ENCODE measurements at regions not wholly inside any gene's neighbourhood (a gene's known extent, or its start where the extent isn't known, plus 50 kb on each side); places are given as distances from the start of the nearest gene placed in this dataset.

GRCh38 chr18:75880266-75880665, 452.8 kb upstream of the SMIM21 start:
- H3K4me3 ChIP-seq (ENCODE audit: insufficient read depth, low read depth, low read length), result no peak overlapping the region
- no peaks in the 10 kb centered on the region for H3K36me3 ChIP-seq (replicated peaks; ENCODE audit: control insufficient read depth, insufficient read depth, low read length)
- no peak for DNase-seq
- H3K27me3 ChIP-seq (ENCODE audit: control insufficient read depth, insufficient read depth, low read length), result no peaks in the 10 kb centered on the region

DNA sequence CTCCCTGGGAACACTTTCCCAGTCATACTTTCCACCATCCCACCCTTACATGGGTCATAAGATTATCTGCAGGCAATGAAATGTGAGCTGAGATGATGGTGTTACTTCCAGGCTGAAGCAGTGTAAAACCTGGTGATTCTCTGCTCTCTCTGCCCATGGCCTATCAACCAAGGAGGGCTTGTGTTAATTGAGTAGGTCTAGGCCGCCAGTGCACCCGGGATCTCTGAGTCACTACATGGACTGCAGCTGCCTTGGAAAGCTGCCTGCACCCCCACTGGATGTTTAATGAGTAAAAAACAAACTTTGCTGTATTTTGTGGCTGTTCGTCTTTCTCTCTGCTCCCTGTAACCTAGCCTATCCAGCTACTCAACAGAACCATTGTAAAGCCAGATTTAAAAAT, 451.7 kb upstream of the SMIM21 start:
- H3K27me3 ChIP-seq (ENCODE audit: control insufficient read depth, insufficient read depth, low read length), result no peaks in the 10 kb centered on the region
- no peak overlapping the region for H3K4me3 ChIP-seq (ENCODE audit: insufficient read depth, low read depth, low read length)
- H3K36me3 ChIP-seq (replicated peaks; ENCODE audit: control insufficient read depth, insufficient read depth, low read length), result no peaks in the 10 kb centered on the region
- DNase-seq, result no peak

- H3K36me3 ChIP-seq (replicated peaks; ENCODE audit: control insufficient read depth, insufficient read depth, low read length), result no peaks in the 10 kb centered on the region
- no peak for DNase-seq
- no peaks in the 10 kb centered on the region for H3K27me3 ChIP-seq (ENCODE audit: control insufficient read depth, insufficient read depth, low read length)
Observed at GRCh38 chr18:75875559-75875958, 448.1 kb upstream of the SMIM21 start.

GRCh38 chr18:75874401-75875089, 447.0 kb upstream of the SMIM21 start:
- H3K27me3 ChIP-seq (ENCODE audit: control insufficient read depth, insufficient read depth, low read length), result no peaks in the 10 kb centered on the region
- no peak overlapping the region for H3K4me3 ChIP-seq (ENCODE audit: insufficient read depth, low read depth, low read length)
- DNase-seq, result no peak
- H3K36me3 ChIP-seq (replicated peaks; ENCODE audit: control insufficient read depth, insufficient read depth, low read length), result no peaks in the 10 kb centered on the region

More at GRCh38 chr18:75875559-75875958, 448.1 kb upstream of the SMIM21 start:
- no peak overlapping the region for H3K4me3 ChIP-seq (ENCODE audit: insufficient read depth, low read depth, low read length)

- no peaks in the 10 kb centered on the region for H3K27me3 ChIP-seq (ENCODE audit: control insufficient read depth, insufficient read depth, low read length)
- H3K4me3 ChIP-seq (ENCODE audit: insufficient read depth, low read depth, low read length), result no peak overlapping the region
- DNase-seq, result no peak
- H3K36me3 ChIP-seq (replicated peaks; ENCODE audit: control insufficient read depth, insufficient read depth, low read length), result no peaks in the 10 kb centered on the region
Observed at GRCh38 chr18:75871596-75871995, 444.1 kb upstream of the SMIM21 start.

DNA sequence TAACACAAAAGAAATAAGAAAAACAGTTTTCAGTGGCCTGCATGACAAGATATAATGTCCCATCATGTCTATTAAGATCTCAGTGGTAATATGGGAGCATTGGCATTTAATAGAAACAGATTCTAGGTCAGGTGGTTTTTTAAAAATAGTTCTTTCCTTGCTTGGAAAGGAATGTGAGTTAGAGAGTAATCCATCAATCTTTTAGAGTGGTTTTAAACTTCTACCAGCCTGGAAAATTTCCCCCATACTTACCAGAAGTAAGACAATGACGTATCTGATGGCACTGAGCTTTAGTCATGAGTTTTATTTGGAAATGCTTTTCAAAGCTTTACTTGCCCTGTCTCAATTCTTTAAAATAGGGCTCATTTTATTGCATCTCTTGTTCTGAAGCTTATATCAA, 441.7 kb upstream of the SMIM21 start:
- H3K27me3 ChIP-seq (ENCODE audit: control insufficient read depth, insufficient read depth, low read length), result no peaks in the 10 kb centered on the region
- DNase-seq, result no peak

DNA sequence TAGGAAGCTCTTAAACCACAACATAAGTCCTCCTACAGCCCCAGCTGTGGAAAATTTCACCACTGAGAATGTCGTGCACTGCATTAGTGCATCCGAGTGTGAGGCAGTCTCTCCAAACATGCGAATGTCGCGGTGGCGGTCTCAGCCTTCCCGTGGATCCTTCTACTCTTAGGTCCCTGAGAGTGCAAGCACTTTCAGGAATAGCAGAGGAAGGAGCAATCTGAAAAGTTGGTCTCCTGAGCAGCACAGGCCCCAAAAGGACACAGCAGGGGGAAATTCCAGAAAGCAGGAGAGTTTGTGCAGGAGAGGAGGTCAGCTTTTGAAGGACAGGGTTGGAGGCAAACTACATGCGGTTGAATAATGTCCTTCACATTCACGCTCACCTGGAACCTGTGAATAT, 440.5 kb upstream of the SMIM21 start:
- H3K36me3 ChIP-seq (replicated peaks; ENCODE audit: control insufficient read depth, insufficient read depth, low read length), result no peaks in the 10 kb centered on the region
- no peaks in the 10 kb centered on the region for H3K27me3 ChIP-seq (ENCODE audit: control insufficient read depth, insufficient read depth, low read length)
- peak; percentile 35 for DNase-seq
- H3K4me3 ChIP-seq (ENCODE audit: insufficient read depth, low read depth, low read length), result no peak overlapping the region

More for the DNA sequence above, 441.7 kb upstream of the SMIM21 start:
- no peaks in the 10 kb centered on the region for H3K36me3 ChIP-seq (replicated peaks; ENCODE audit: control insufficient read depth, insufficient read depth, low read length)
- no peak overlapping the region for H3K4me3 ChIP-seq (ENCODE audit: insufficient read depth, low read depth, low read length)

DNA sequence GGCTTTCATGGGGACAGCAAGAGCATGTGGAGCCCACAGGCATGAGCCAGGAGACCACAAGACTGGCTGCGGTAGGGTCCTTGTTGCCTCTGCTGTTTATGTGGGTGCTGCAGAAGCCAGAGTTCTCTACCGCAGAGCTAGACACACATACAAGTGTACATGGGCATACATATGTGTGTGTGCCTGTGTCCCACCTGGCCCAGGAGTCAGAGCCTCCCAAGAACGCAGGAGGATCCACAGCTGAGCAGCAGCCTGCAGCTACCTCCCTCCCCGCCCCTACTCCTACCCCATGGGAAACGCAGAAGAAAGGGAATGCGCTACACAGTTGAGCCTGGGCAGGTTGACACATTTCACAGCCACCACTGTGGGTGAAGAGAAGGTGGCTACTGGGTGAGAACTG, 438.1 kb upstream of the SMIM21 start:
- peak; percentile 1 for DNase-seq

DNA sequence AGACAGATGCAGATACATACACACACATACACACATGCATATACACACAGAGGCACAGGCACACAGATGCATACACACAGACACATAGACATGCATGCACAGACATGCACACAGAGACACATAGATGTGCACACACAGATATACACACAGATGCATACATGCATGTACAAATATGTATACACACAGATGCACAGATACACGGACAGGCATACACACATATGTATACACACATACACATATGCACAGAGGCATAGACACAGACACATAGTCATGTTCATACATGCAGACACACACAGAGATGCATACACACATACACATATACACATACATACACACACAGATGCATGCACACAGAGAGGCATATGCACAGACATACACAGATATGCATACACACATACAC, 437.3 kb upstream of the SMIM21 start:
- H3K27me3 ChIP-seq (ENCODE audit: control insufficient read depth, insufficient read depth, low read length), result no peaks in the 10 kb centered on the region
- H3K4me3 ChIP-seq (ENCODE audit: insufficient read depth, low read depth, low read length), result no peak overlapping the region
- no peak for DNase-seq
- H3K36me3 ChIP-seq (replicated peaks; ENCODE audit: control insufficient read depth, insufficient read depth, low read length), result no peaks in the 10 kb centered on the region

More for the DNA sequence above, 438.1 kb upstream of the SMIM21 start:
- H3K36me3 ChIP-seq (replicated peaks; ENCODE audit: control insufficient read depth, insufficient read depth, low read length), result no peaks in the 10 kb centered on the region
- no peaks in the 10 kb centered on the region for H3K27me3 ChIP-seq (ENCODE audit: control insufficient read depth, insufficient read depth, low read length)
- H3K4me3 ChIP-seq (ENCODE audit: insufficient read depth, low read depth, low read length), result no peak overlapping the region

DNA sequence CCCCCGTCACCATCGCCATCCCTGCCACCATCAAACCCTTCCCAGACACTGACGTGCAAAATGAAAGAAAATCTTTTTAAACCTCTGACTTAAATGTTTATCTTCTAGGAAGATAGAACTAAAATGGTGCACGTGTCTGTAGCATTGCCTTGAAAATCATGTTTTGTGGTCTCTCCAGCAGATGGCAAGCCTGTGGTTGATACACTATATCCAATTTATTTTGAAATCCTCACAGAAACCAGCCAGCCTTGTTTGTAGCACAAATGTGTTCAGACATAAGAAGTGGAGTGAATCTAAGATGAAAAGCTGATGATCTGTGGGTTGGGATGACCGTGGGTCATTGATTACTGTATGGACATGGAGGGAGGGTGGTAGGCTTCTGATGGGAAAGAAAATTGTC, 436.2 kb upstream of the SMIM21 start:
- no peaks in the 10 kb centered on the region for H3K36me3 ChIP-seq (replicated peaks; ENCODE audit: control insufficient read depth, insufficient read depth, low read length)
- H3K4me3 ChIP-seq (ENCODE audit: insufficient read depth, low read depth, low read length), result no peak overlapping the region
- DNase-seq, result peak; percentile 1
- no peaks in the 10 kb centered on the region for H3K27me3 ChIP-seq (ENCODE audit: control insufficient read depth, insufficient read depth, low read length)

DNA sequence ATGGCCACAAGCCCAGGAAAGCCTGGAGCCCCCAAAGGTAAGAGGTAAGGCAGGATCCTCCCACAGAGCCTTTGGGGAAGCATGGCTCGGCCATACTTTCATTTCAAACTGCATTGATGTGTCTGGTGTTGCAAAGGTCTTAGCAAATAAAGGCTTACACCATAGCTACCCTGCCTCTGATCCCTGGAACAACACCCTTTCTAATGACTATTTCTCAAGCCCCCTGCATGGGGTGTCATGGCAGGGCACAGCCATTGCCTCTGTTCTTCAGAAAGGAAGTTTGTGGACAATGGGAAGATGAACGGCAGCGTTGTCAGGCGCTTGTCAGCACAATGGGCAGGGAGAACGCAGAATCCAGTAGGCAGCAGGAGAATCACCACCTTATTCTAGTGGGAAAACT, 435.0 kb upstream of the SMIM21 start:
- no peaks in the 10 kb centered on the region for H3K36me3 ChIP-seq (replicated peaks; ENCODE audit: control insufficient read depth, insufficient read depth, low read length)
- H3K27me3 ChIP-seq (ENCODE audit: control insufficient read depth, insufficient read depth, low read length), result no peaks in the 10 kb centered on the region
- no peak for DNase-seq
- H3K4me3 ChIP-seq (ENCODE audit: insufficient read depth, low read depth, low read length), result no peak overlapping the region

- H3K36me3 ChIP-seq (replicated peaks; ENCODE audit: control insufficient read depth, insufficient read depth, low read length), result no peaks in the 10 kb centered on the region
- H3K27me3 ChIP-seq (ENCODE audit: control insufficient read depth, insufficient read depth, low read length), result no peaks in the 10 kb centered on the region
- peak; percentile 5 for DNase-seq
- H3K4me3 ChIP-seq (ENCODE audit: insufficient read depth, low read depth, low read length), result no peak overlapping the region
Observed at GRCh38 chr18:75860166-75860565, 432.7 kb upstream of the SMIM21 start.

- DNase-seq, result peak; percentile 7
- H3K4me3 ChIP-seq (ENCODE audit: insufficient read depth, low read depth, low read length), result no peak overlapping the region
Observed at GRCh38 chr18:75859533-75859932, 432.0 kb upstream of the SMIM21 start.

DNA sequence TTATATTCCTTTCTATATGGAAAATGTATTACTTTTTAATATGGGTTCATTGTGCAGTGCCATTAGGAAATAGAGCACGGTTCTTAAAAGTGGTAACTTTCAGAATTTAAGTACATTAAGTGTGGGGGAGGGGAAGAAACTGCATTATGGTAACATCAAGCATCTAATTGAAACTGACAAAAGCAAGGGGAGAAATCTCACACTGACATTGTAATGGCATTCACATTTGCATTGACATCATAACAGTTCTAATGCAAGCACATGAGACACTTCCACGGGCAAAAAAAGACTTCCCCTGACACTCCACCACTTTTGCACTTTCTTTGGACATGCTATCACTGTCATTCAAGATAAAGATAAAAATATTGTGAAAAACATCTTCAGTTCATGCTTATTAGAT, 431.3 kb upstream of the SMIM21 start:
- DNase-seq, result peak; percentile 7
- no peak overlapping the region for H3K4me3 ChIP-seq (ENCODE audit: insufficient read depth, low read depth, low read length)
- no peaks in the 10 kb centered on the region for H3K27me3 ChIP-seq (ENCODE audit: control insufficient read depth, insufficient read depth, low read length)
- H3K36me3 ChIP-seq (replicated peaks; ENCODE audit: control insufficient read depth, insufficient read depth, low read length), result no peaks in the 10 kb centered on the region

More at GRCh38 chr18:75859533-75859932, 432.0 kb upstream of the SMIM21 start:
- no peaks in the 10 kb centered on the region for H3K36me3 ChIP-seq (replicated peaks; ENCODE audit: control insufficient read depth, insufficient read depth, low read length)
- H3K27me3 ChIP-seq (ENCODE audit: control insufficient read depth, insufficient read depth, low read length), result no peaks in the 10 kb centered on the region

DNA sequence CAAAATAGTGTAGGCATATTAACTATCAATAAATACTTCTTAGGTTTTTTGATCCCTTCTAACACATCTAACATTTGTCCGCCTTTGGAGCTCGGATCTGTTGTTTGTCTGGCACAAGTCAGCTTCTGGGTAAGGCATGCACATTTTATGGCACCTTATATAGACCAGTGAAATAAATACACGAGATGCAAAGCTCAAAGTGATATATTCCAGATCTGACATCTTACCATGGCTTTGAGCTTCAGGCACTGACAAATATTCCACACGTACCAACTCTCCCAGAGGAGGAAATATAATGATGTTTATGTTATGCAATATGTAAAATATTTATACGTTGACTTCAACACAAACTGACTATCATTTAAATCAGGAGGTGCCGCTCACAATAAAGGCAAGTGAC, 430.1 kb upstream of the SMIM21 start:
- DNase-seq, result no peak
- Histone ChIP-seq H3K4me3 (ENCODE audit: insufficient read depth, low read depth, low read length) (no peak overlapping the region), H3K27me3 (ENCODE audit: control insufficient read depth, insufficient read depth, low read length) (no peaks in the 10 kb centered on the region), H3K36me3 (replicated peaks; ENCODE audit: control insufficient read depth, insufficient read depth, low read length) (no peaks in the 10 kb centered on the region)

DNA sequence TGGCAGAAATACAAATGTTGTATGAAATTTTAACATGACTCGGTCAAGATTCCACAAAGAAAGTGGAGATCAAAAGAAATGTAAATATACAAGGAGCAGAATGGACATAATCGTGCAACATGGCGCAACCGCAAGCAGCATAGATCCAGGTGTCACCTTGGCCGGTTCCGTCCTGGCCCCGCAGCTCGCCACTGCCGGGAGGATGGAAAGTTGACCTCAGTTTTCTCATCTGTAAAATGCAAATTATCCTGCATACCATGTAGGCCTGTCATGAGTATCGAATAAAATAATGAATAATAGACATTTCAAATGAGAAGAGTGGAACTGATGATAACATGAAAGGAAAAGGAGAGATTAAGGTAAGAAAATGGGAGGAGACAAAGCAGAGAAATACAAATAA, 427.3 kb upstream of the SMIM21 start:
- Histone ChIP-seq H3K36me3 (replicated peaks; ENCODE audit: control insufficient read depth, insufficient read depth, low read length) (no peaks in the 10 kb centered on the region), H3K4me3 (ENCODE audit: insufficient read depth, low read depth, low read length) (no peak overlapping the region), H3K27me3 (ENCODE audit: control insufficient read depth, insufficient read depth, low read length) (no peaks in the 10 kb centered on the region)
- no peak for DNase-seq
